ENCODE measurements at regions not wholly inside any gene's neighbourhood (a gene's known extent, or its start where the extent isn't known, plus 50 kb on each side); places are given as distances from the start of the nearest gene placed in this dataset.

- no peak for TF ChIP-seq CTCF (IDR thresholded peaks at IDR 0.05)
- TF ChIP-seq JUN (CRISPR knock-in tag; IDR thresholded peaks at IDR 0.05): no peak
- TF ChIP-seq MAX (CRISPR knock-in tag; IDR thresholded peaks at IDR 0.05): no peak
- TF ChIP-seq E2F1 (CRISPR knock-in tag; IDR thresholded peaks at IDR 0.05): no peak
- no peak for TF ChIP-seq EMX1 (CRISPR knock-in tag; IDR thresholded peaks at IDR 0.05)
These were observed 59.5 kb upstream of the DYNAP start for GRCh38 chr18:54531402-54532065.

Measured in WTC11 (cell line).